CD4-positive, CD25-positive, alpha-beta regulatory T cell (primary cell): ENCODE measurements at regions not wholly inside any gene's neighbourhood (a gene's known extent, or its start where the extent isn't known, plus 50 kb on each side); places are given as distances from the start of the nearest gene placed in this dataset.

ENCODE experiments used
- ATAC-seq, 2 donors: fragments of 150-1000 bp; cut with Tn5 transposase; one replicate each; pipeline ENCODE4 v1.10.0; 2021; ENCODE audit warnings: low read depth in 2 of 2, moderate number of reproducible peaks in 2 of 2, moderate library complexity in 1 of 2
- DNase-seq, 3 donors: peaks; one replicate each; pipeline versions ENCODE4 v3.0.0 to v3.0.0-alpha.2; 2012 to 2022; ENCODE audit warnings: mixed read lengths in 1 of 3
- H3K27ac ChIP-seq: one replicate; pipeline ENCODE4 v1.7.0; 2013; ENCODE audit warnings: mild to moderate bottlenecking, low read length; ENCODE audit not compliant: insufficient read depth, poor library complexity, severe bottlenecking
- H3K27me3 ChIP-seq: one replicate; pipeline ENCODE4 v1.7.0; 2013; ENCODE audit warnings: low read length; ENCODE audit not compliant: control insufficient read depth, insufficient read depth
- H3K36me3 ChIP-seq: one replicate; pipeline ENCODE4 v1.7.0; 2013; ENCODE audit warnings: mild to moderate bottlenecking, low read length, moderate library complexity; ENCODE audit not compliant: control insufficient read depth, insufficient read depth
- H3K4me1 ChIP-seq: 2 replicates; pipeline ENCODE4 v1.7.0; 2013; ENCODE audit warnings: mild to moderate bottlenecking, low read length; ENCODE audit not compliant: insufficient read depth, control insufficient read depth, poor library complexity, severe bottlenecking
- H3K4me3 ChIP-seq: one replicate; pipeline ENCODE4 v1.7.0; 2013; ENCODE audit warnings: low read depth, mild to moderate bottlenecking, low read length, moderate library complexity
- H3K9me3 ChIP-seq, 2 experiments: 1 replicate in 1 of 2; 2 replicates in 1 of 2; pipeline ENCODE4 v1.7.0; 2013; ENCODE audit warnings: low read length in 2 of 2, mild to moderate bottlenecking in 1 of 2, moderate library complexity in 1 of 2; ENCODE audit not compliant: control insufficient read depth in 2 of 2
- H3K27ac Mint-ChIP-seq, 3 donors: one replicate each; pipeline ENCODE4 v1.8.0; 2020 to 2022; ENCODE audit warnings: mild to moderate bottlenecking in 3 of 3, mixed read lengths in 3 of 3, moderate library complexity in 2 of 3
- H3K27me3 Mint-ChIP-seq: one replicate; pipeline ENCODE4 v1.8.0; 2022; ENCODE audit warnings: mild to moderate bottlenecking, mixed read lengths
- H3K36me3 Mint-ChIP-seq: one replicate; pipeline ENCODE4 v1.8.0; 2020; ENCODE audit warnings: mixed read lengths
- H3K4me1 Mint-ChIP-seq, 4 donors: one replicate each; pipeline ENCODE4 v1.8.0; 2020 to 2022; ENCODE audit warnings: mixed read lengths in 4 of 4, mild to moderate bottlenecking in 1 of 4
- H3K4me3 Mint-ChIP-seq, 4 donors: one replicate each; pipeline ENCODE4 v1.8.0; 2020 to 2022; ENCODE audit warnings: mild to moderate bottlenecking in 4 of 4, mixed read lengths in 4 of 4, moderate library complexity in 3 of 4
- H3K9me3 Mint-ChIP-seq, 7 donors: one replicate each; pipeline ENCODE4 v1.8.0; 2020 to 2022; ENCODE audit warnings: mixed read lengths in 7 of 7, mild to moderate bottlenecking in 3 of 7, moderate library complexity in 2 of 7

- H3K27ac ChIP-seq, result no peak overlapping the region
- no peaks in the 10 kb centered on the region for H3K36me3 ChIP-seq
- Mint-ChIP-seq H3K4me3 (no peak overlapping the region), H3K27ac (no peak overlapping the region), H3K9me3 (no peaks in the 10 kb centered on the region), H3K36me3 (no peaks in the 10 kb centered on the region), H3K27me3 (peaks cover 14% of the 10 kb centered on the region), H3K4me1 (peaks cover 0 to 16% (median 1%) of the 10 kb centered on the region in 4 donors)
- no peaks in the 10 kb centered on the region for H3K4me1 ChIP-seq
- H3K27me3 ChIP-seq, result no peaks in the 10 kb centered on the region
- DNase-seq, result no peak
- no peak for ATAC-seq
- H3K4me3 ChIP-seq, result no peak overlapping the region
- H3K9me3 ChIP-seq, result no peaks in the 10 kb centered on the region
Observed at GRCh38 chr1:11338284-11338924, 65.4 kb downstream of the UBIAD1 start.

- H3K9me3 Mint-ChIP-seq, result no peaks in the 10 kb centered on the region
- DNase-seq (no peak), ATAC-seq (no peak)
- H3K27ac ChIP-seq, result no peak overlapping the region
- H3K27me3 ChIP-seq, result no peaks in the 10 kb centered on the region
- no peaks in the 10 kb centered on the region for H3K4me1 ChIP-seq
- no peak overlapping the region for H3K4me3 ChIP-seq
- H3K36me3 ChIP-seq, result no peaks in the 10 kb centered on the region
- peak overlapping the region in 1 of 3 donors; percentile 46 for H3K27ac Mint-ChIP-seq
- no peaks in the 10 kb centered on the region for H3K9me3 ChIP-seq
- peaks cover 0 to 16% (median 1%) of the 10 kb centered on the region in 4 donors for H3K4me1 Mint-ChIP-seq
- H3K36me3 Mint-ChIP-seq, result no peaks in the 10 kb centered on the region
- peak overlapping the region in 1 of 4 donors; percentile 13 for H3K4me3 Mint-ChIP-seq
- H3K27me3 Mint-ChIP-seq, result peaks cover 14% of the 10 kb centered on the region
Observed at GRCh38 chr1:11339346-11340232, 66.6 kb downstream of the UBIAD1 start.

- DNase-seq, result no peak
Observed at GRCh38 chr1:11340233-11340632, 67.2 kb downstream of the UBIAD1 start.

GRCh38 chr1:11341901-11342552, 69.0 kb downstream of the UBIAD1 start:
- Histone ChIP-seq H3K27ac (no peak overlapping the region), H3K4me3 (no peak overlapping the region), H3K4me1 (no peaks in the 10 kb centered on the region), H3K9me3 (no peaks in the 10 kb centered on the region), H3K36me3 (no peaks in the 10 kb centered on the region), H3K27me3 (no peaks in the 10 kb centered on the region)
- H3K27me3 Mint-ChIP-seq, result peaks cover 14% of the 10 kb centered on the region
- H3K4me1 Mint-ChIP-seq, result peaks cover 0 to 16% (median 1%) of the 10 kb centered on the region in 4 donors
- DNase-seq (no peak), ATAC-seq (no peak)
- H3K27ac Mint-ChIP-seq, result no peak overlapping the region
- no peaks in the 10 kb centered on the region for H3K36me3 Mint-ChIP-seq
- no peaks in the 10 kb centered on the region for H3K9me3 Mint-ChIP-seq
- H3K4me3 Mint-ChIP-seq, result no peak overlapping the region

More at GRCh38 chr1:11340233-11340632, 67.2 kb downstream of the UBIAD1 start:
- no peak for ATAC-seq
- no peaks in the 10 kb centered on the region for H3K27me3 ChIP-seq
- Mint-ChIP-seq H3K27me3 (peaks cover 14% of the 10 kb centered on the region), H3K9me3 (no peaks in the 10 kb centered on the region), H3K36me3 (no peaks in the 10 kb centered on the region), H3K4me3 (no peak overlapping the region), H3K4me1 (peaks cover 0 to 16% (median 1%) of the 10 kb centered on the region in 4 donors), H3K27ac (peak overlapping the region in 1 of 3 donors; percentile 19)
- H3K4me1 ChIP-seq, result no peaks in the 10 kb centered on the region
- no peaks in the 10 kb centered on the region for H3K9me3 ChIP-seq
- H3K4me3 ChIP-seq, result no peak overlapping the region
- H3K27ac ChIP-seq, result no peak overlapping the region
- no peaks in the 10 kb centered on the region for H3K36me3 ChIP-seq

GRCh38 chr1:11342621-11343032, 69.6 kb downstream of the UBIAD1 start:
- Mint-ChIP-seq H3K9me3 (no peaks in the 10 kb centered on the region), H3K36me3 (no peaks in the 10 kb centered on the region), H3K27ac (no peak overlapping the region), H3K4me3 (no peak overlapping the region), H3K27me3 (peaks cover 10% of the 10 kb centered on the region), H3K4me1 (peaks cover 0 to 13% (median 1%) of the 10 kb centered on the region in 4 donors)
- no peaks in the 10 kb centered on the region for H3K36me3 ChIP-seq
- H3K9me3 ChIP-seq, result no peaks in the 10 kb centered on the region
- DNase-seq (no peak), ATAC-seq (no peak)
- no peak overlapping the region for H3K27ac ChIP-seq
- no peak overlapping the region for H3K4me3 ChIP-seq
- no peaks in the 10 kb centered on the region for H3K4me1 ChIP-seq
- no peaks in the 10 kb centered on the region for H3K27me3 ChIP-seq

- Histone ChIP-seq H3K36me3 (no peaks in the 10 kb centered on the region), H3K4me1 (no peaks in the 10 kb centered on the region), H3K9me3 (no peaks in the 10 kb centered on the region), H3K27ac (no peak overlapping the region), H3K27me3 (no peaks in the 10 kb centered on the region), H3K4me3 (no peak overlapping the region)
- no peak for ATAC-seq
- Mint-ChIP-seq H3K4me1 (peaks cover 0 to 4% (median 0%) of the 10 kb centered on the region in 4 donors), H3K9me3 (peaks cover 0 to 6% (median 0%) of the 10 kb centered on the region in 7 donors), H3K27me3 (peaks cover 4% of the 10 kb centered on the region), H3K4me3 (no peak overlapping the region), H3K36me3 (peaks cover 7% of the 10 kb centered on the region), H3K27ac (no peak overlapping the region)
- no peak for DNase-seq
Observed at GRCh38 chr1:11345971-11346715, 73.1 kb downstream of the UBIAD1 start.

GRCh38 chr1:11350265-11350664, 77.3 kb downstream of the UBIAD1 start:
- peaks cover 13% of the 10 kb centered on the region for H3K36me3 Mint-ChIP-seq
- H3K4me3 ChIP-seq, result no peak overlapping the region
- H3K9me3 Mint-ChIP-seq, result peaks cover 0 to 8% (median 3%) of the 10 kb centered on the region in 7 donors
- ATAC-seq (no peak), DNase-seq (no peak)
- H3K4me1 Mint-ChIP-seq, result peaks cover 0 to 12% (median 0%) of the 10 kb centered on the region in 4 donors
- no peaks in the 10 kb centered on the region for H3K9me3 ChIP-seq
- H3K4me3 Mint-ChIP-seq, result no peak overlapping the region
- no peaks in the 10 kb centered on the region for H3K36me3 ChIP-seq
- no peaks in the 10 kb centered on the region for H3K4me1 ChIP-seq
- no peak overlapping the region for H3K27ac ChIP-seq
- H3K27me3 Mint-ChIP-seq, result peaks cover 18% of the 10 kb centered on the region
- H3K27me3 ChIP-seq, result no peaks in the 10 kb centered on the region
- no peak overlapping the region for H3K27ac Mint-ChIP-seq
